Mesenchymal stem cell (in vitro differentiated cells and primary cell): ENCODE measurements at regions not wholly inside any gene's neighbourhood (a gene's known extent, or its start where the extent isn't known, plus 50 kb on each side); places are given as distances from the start of the nearest gene placed in this dataset.

Experiments
- DNase-seq: peaks from one replicate; pipeline ENCODE4 v3.0.0-alpha.2; 2013
- H2AFZ ChIP-seq: one replicate; pipeline ENCODE4 v1.6.1; 2013; ENCODE audit warnings: low read depth, mild to moderate bottlenecking, control low read depth, inconsistent platforms, low read length, moderate library complexity
- H2AK5ac ChIP-seq: 2 replicates; pipeline ENCODE4 v1.6.1; 2013; ENCODE audit warnings: low read length, moderate library complexity, mild to moderate bottlenecking, inconsistent platforms; ENCODE audit not compliant: severe bottlenecking
- H2BK120ac ChIP-seq: one replicate; pipeline ENCODE4 v1.6.1; 2013; ENCODE audit warnings: low read depth, mild to moderate bottlenecking, inconsistent platforms, low read length, moderate library complexity
- H2BK12ac ChIP-seq, 2 experiments: one replicate each; pipeline ENCODE4 v1.6.1; 2013; ENCODE audit warnings: inconsistent platforms in 2 of 2, low read length in 2 of 2, mild to moderate bottlenecking in 2 of 2, moderate library complexity in 2 of 2, control low read depth in 1 of 2
- H2BK15ac ChIP-seq: one replicate; pipeline ENCODE4 v1.6.1; 2013; ENCODE audit warnings: mild to moderate bottlenecking, low read depth, inconsistent platforms; ENCODE audit not compliant: poor library complexity, severe bottlenecking
- H2BK5ac ChIP-seq: 2 replicates; pipeline ENCODE4 v1.6.1; 2013; ENCODE audit warnings: low read depth, mild to moderate bottlenecking, low read length, control low read depth, inconsistent platforms; ENCODE audit not compliant: poor library complexity, severe bottlenecking
- H3K14ac ChIP-seq, 2 experiments: one replicate each; pipeline ENCODE4 v1.6.1; 2013; ENCODE audit warnings: inconsistent platforms in 2 of 2, low read length in 2 of 2, control low read depth in 1 of 2, mild to moderate bottlenecking in 1 of 2, moderate library complexity in 1 of 2
- H3K18ac ChIP-seq, 2 experiments: one replicate each; pipeline ENCODE4 v1.6.1; 2013; ENCODE audit warnings: inconsistent platforms in 2 of 2, low read length in 2 of 2, control low read depth in 1 of 2, low read depth in 1 of 2, mild to moderate bottlenecking in 1 of 2
- H3K23ac ChIP-seq, 2 experiments: one replicate each; pipeline ENCODE4 v1.6.1; 2013; ENCODE audit warnings: inconsistent platforms in 2 of 2, low read length in 2 of 2, mild to moderate bottlenecking in 2 of 2, moderate library complexity in 2 of 2, control low read depth in 1 of 2
- H3K27ac ChIP-seq: 2 replicates; pipeline ENCODE4 v1.5.1; 2013; ENCODE audit warnings: mild to moderate bottlenecking, moderate library complexity, low read length, control low read depth, inconsistent platforms; ENCODE audit not compliant: poor library complexity, severe bottlenecking
- H3K27me3 ChIP-seq, 2 experiments: 2 replicates each; pipeline versions ENCODE4 v1.6.1 to v1.7.0; 2013; ENCODE audit warnings: low read length in 2 of 2, mild to moderate bottlenecking in 2 of 2, moderate library complexity in 2 of 2, control low read depth in 1 of 2, inconsistent platforms in 1 of 2; ENCODE audit not compliant: control insufficient read depth in 1 of 2, insufficient read depth in 1 of 2
- H3K36me3 ChIP-seq, 2 experiments: 2 replicates each; pipeline versions ENCODE4 v1.6.1 to v1.7.0; 2013; ENCODE audit warnings: low read length in 2 of 2, control low read depth in 1 of 2, inconsistent platforms in 1 of 2, low read depth in 1 of 2, mild to moderate bottlenecking in 1 of 2; ENCODE audit not compliant: insufficient read depth in 2 of 2, control insufficient read depth in 1 of 2
- H3K4ac ChIP-seq, 2 experiments: one replicate each; pipeline ENCODE4 v1.6.1; 2013; ENCODE audit warnings: inconsistent platforms in 2 of 2, low read length in 2 of 2, mild to moderate bottlenecking in 2 of 2, moderate library complexity in 2 of 2, control low read depth in 1 of 2, low read depth in 1 of 2
- H3K4me1 ChIP-seq: 2 replicates; pipeline ENCODE4 v1.6.1; 2013; ENCODE audit warnings: low read depth, low read length, control low read depth; ENCODE audit not compliant: control insufficient read depth, insufficient read depth
- H3K4me2 ChIP-seq: 2 replicates; pipeline ENCODE4 v1.6.1; 2013; ENCODE audit warnings: low read length, mild to moderate bottlenecking, inconsistent platforms; ENCODE audit not compliant: poor library complexity, severe bottlenecking
- H3K4me3 ChIP-seq, 2 experiments: 2 replicates each; pipeline versions ENCODE4 v1.5.1 to v1.7.0; 2013; ENCODE audit warnings: low read length in 2 of 2, mild to moderate bottlenecking in 2 of 2, control low read depth in 1 of 2, low read depth in 1 of 2; ENCODE audit not compliant: insufficient read depth in 1 of 2
- H3K79me1 ChIP-seq: replicated peaks from 2 replicates; pipeline ENCODE4 v1.6.1; 2013; ENCODE audit warnings: mild to moderate bottlenecking, control low read depth, low read length, inconsistent platforms; ENCODE audit not compliant: poor library complexity, severe bottlenecking
- H3K9ac ChIP-seq: 2 replicates; pipeline ENCODE4 v1.7.0; 2013; ENCODE audit warnings: mild to moderate bottlenecking, low read length, moderate library complexity
- H3K9me3 ChIP-seq: 2 replicates; pipeline ENCODE4 v1.7.0; 2013; ENCODE audit warnings: mild to moderate bottlenecking, low read length; ENCODE audit not compliant: control insufficient read depth
- H4K8ac ChIP-seq: one replicate; pipeline ENCODE4 v1.6.1; 2013; ENCODE audit warnings: inconsistent platforms, mild to moderate bottlenecking, low read length, moderate library complexity
- H4K91ac ChIP-seq: one replicate; pipeline ENCODE4 v1.6.1; 2013; ENCODE audit warnings: mild to moderate bottlenecking, low read length, inconsistent platforms
- WGBS: methylation state at CpG from one replicate; pipeline ENCODE4 v1.1.7; 2013; ENCODE audit warnings: mixed read lengths; 5-methylcytosine and 5-hydroxymethylcytosine counted together

- H3K9ac ChIP-seq: no peak overlapping the region
- H3K4me1 ChIP-seq: no peaks in the 10 kb centered on the region
- H3K79me1 ChIP-seq: no peaks in the 10 kb centered on the region
- H3K4me3 ChIP-seq: no peak overlapping the region
- H2AFZ ChIP-seq: no peak overlapping the region
- H4K91ac ChIP-seq: no peak overlapping the region
- no peak overlapping the region for H3K14ac ChIP-seq
- no peak overlapping the region for H4K8ac ChIP-seq
- no peak for DNase-seq
- no peak overlapping the region for H2BK15ac ChIP-seq
- peaks cover 0 to 2% of the 10 kb centered on the region in 2 experiments for H3K27me3 ChIP-seq
- H3K4me2 ChIP-seq: no peak overlapping the region
- H2AK5ac ChIP-seq: no peak overlapping the region
- H3K18ac ChIP-seq: no peak overlapping the region
- no peak overlapping the region for H2BK120ac ChIP-seq
- no peaks in the 10 kb centered on the region for H3K36me3 ChIP-seq
- no peak overlapping the region for H3K27ac ChIP-seq
- no peak overlapping the region for H3K23ac ChIP-seq
- no peak overlapping the region for H3K4ac ChIP-seq
- H2BK5ac ChIP-seq: no peak overlapping the region
- 84% methylated on average over 3 of the region's 3 CpGs for WGBS
- H2BK12ac ChIP-seq: no peak overlapping the region
- no peaks in the 10 kb centered on the region for H3K9me3 ChIP-seq
Measured at GRCh38 chr4:42267724-42268123, 115.3 kb upstream of the BEND4 start.

- no peaks in the 10 kb centered on the region for H3K9me3 ChIP-seq
- H2AK5ac ChIP-seq: no peak overlapping the region
- H2BK120ac ChIP-seq: no peak overlapping the region
- no peaks in the 10 kb centered on the region for H3K36me3 ChIP-seq
- no peak overlapping the region for H4K91ac ChIP-seq
- no peak overlapping the region for H3K9ac ChIP-seq
- no peak overlapping the region for H3K18ac ChIP-seq
- no peak overlapping the region for H3K4me3 ChIP-seq
- no peak overlapping the region for H2BK12ac ChIP-seq
- no peak overlapping the region for H2BK15ac ChIP-seq
- H4K8ac ChIP-seq: no peak overlapping the region
- no peak overlapping the region for H3K14ac ChIP-seq
- no peak overlapping the region for H3K27ac ChIP-seq
- no peak overlapping the region for H3K4me2 ChIP-seq
- no peak overlapping the region for H3K4ac ChIP-seq
- H3K4me1 ChIP-seq: no peaks in the 10 kb centered on the region
- WGBS: 74% methylated on average over 2 of the region's 2 CpGs
- H3K79me1 ChIP-seq: no peaks in the 10 kb centered on the region
- H3K23ac ChIP-seq: no peak overlapping the region
- H2AFZ ChIP-seq: no peak overlapping the region
- H2BK5ac ChIP-seq: no peak overlapping the region
- no peak for DNase-seq
- H3K27me3 ChIP-seq: peaks cover 0 to 2% of the 10 kb centered on the region in 2 experiments
Measured at GRCh38 chr4:42268824-42269223, 116.4 kb upstream of the BEND4 start.

GRCh38 chr4:42271096-42271495 lies 118.6 kb upstream of the BEND4 start:
- no peak overlapping the region for H2BK15ac ChIP-seq
- H3K23ac ChIP-seq: no peak overlapping the region
- H3K27ac ChIP-seq: no peak overlapping the region
- no peak overlapping the region for H3K9ac ChIP-seq
- no peaks in the 10 kb centered on the region for H3K36me3 ChIP-seq
- no peaks in the 10 kb centered on the region for H3K79me1 ChIP-seq
- 64% methylated on average over 2 of the region's 3 CpGs for WGBS
- H3K9me3 ChIP-seq: no peaks in the 10 kb centered on the region
- no peak overlapping the region for H3K4me3 ChIP-seq
- no peak for DNase-seq
- no peak overlapping the region for H3K14ac ChIP-seq
- H2AFZ ChIP-seq: no peak overlapping the region
- no peak overlapping the region for H2BK120ac ChIP-seq
- H3K4me2 ChIP-seq: no peak overlapping the region
- no peak overlapping the region for H2AK5ac ChIP-seq
- no peaks in the 10 kb centered on the region for H3K4me1 ChIP-seq
- H2BK12ac ChIP-seq: no peak overlapping the region
- H4K91ac ChIP-seq: no peak overlapping the region
- H3K4ac ChIP-seq: no peak overlapping the region
- no peak overlapping the region for H4K8ac ChIP-seq
- H3K18ac ChIP-seq: no peak overlapping the region
- H2BK5ac ChIP-seq: no peak overlapping the region
- H3K27me3 ChIP-seq: peaks cover 0 to 2% of the 10 kb centered on the region in 2 experiments

- no peaks in the 10 kb centered on the region for H3K9me3 ChIP-seq
- H2AK5ac ChIP-seq: no peak overlapping the region
- no peak overlapping the region for H2BK5ac ChIP-seq
- H3K4me2 ChIP-seq: no peak overlapping the region
- no peak overlapping the region for H3K18ac ChIP-seq
- H2AFZ ChIP-seq: no peak overlapping the region
- H3K9ac ChIP-seq: no peak overlapping the region
- H3K79me1 ChIP-seq: no peaks in the 10 kb centered on the region
- H3K27ac ChIP-seq: no peak overlapping the region
- H3K4ac ChIP-seq: no peak overlapping the region
- no peak overlapping the region for H3K4me3 ChIP-seq
- H4K8ac ChIP-seq: no peak overlapping the region
- H4K91ac ChIP-seq: no peak overlapping the region
- H3K23ac ChIP-seq: no peak overlapping the region
- H3K36me3 ChIP-seq: no peaks in the 10 kb centered on the region
- H3K4me1 ChIP-seq: no peaks in the 10 kb centered on the region
- H2BK15ac ChIP-seq: no peak overlapping the region
- no peak overlapping the region for H2BK12ac ChIP-seq
- no peak overlapping the region for H3K14ac ChIP-seq
- no CpG with 5 or more reads among the region's 2 CpGs for WGBS
- H3K27me3 ChIP-seq: peaks cover 0 to 2% of the 10 kb centered on the region in 2 experiments
- DNase-seq: no peak
- H2BK120ac ChIP-seq: no peak overlapping the region
Measured at GRCh38 chr4:42277291-42277690, 120.0 kb upstream of the SHISA3 start.
